ENCODE measurements at regions not wholly inside any gene's neighbourhood (a gene's known extent, or its start where the extent isn't known, plus 50 kb on each side); places are given as distances from the start of the nearest gene placed in this dataset.

DNA sequence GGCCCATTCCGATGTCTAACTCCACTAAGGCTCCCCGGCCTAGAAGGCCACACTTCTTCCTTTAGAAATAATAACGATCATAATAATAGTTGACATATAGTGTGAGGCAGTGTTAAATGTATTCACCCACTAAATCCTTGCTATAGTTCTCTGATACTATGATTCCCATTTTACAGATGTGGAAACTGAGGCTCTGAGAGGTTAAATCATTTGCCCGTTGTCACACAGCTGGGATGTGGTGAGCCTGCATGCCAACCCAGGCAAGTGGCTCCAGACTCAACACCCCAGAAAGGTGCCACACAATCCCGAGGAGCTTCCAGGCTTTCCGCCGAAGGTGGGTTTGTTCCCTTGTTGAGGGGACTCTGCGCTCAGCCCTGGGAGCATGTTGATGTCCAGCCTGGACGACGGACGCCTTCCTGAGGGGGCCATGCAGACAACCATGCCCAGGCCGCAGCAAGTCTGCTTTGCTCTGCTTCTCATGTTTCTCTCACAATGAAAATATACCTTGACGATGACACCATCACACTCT lies 104.6 kb upstream of the CDYL start:
- H3K4me3 ChIP-seq (ENCODE audit: low read length): no peak overlapping the region
- H3K36me3 ChIP-seq (replicated peaks; ENCODE audit: low read depth, low read length): no peaks in the 10 kb centered on the region
- no peak for TF ChIP-seq EZH2phosphoT487 (IDR thresholded peaks at IDR 0.05; ENCODE audit: low read depth)
- TF ChIP-seq, protein P1, sequence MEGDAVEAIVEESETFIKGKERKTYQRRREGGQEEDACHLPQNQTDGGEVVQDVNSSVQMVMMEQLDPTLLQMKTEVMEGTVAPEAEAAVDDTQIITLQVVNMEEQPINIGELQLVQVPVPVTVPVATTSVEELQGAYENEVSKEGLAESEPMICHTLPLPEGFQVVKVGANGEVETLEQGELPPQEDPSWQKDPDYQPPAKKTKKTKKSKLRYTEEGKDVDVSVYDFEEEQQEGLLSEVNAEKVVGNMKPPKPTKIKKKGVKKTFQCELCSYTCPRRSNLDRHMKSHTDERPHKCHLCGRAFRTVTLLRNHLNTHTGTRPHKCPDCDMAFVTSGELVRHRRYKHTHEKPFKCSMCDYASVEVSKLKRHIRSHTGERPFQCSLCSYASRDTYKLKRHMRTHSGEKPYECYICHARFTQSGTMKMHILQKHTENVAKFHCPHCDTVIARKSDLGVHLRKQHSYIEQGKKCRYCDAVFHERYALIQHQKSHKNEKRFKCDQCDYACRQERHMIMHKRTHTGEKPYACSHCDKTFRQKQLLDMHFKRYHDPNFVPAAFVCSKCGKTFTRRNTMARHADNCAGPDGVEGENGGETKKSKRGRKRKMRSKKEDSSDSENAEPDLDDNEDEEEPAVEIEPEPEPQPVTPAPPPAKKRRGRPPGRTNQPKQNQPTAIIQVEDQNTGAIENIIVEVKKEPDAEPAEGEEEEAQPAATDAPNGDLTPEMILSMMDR (IDR thresholded peaks at IDR 0.05; ENCODE audit: low read depth, low read length): no peak
- no peaks in the 10 kb centered on the region for H3K4me1 ChIP-seq (ENCODE audit: low read length)
- no peak overlapping the region for H2AFZ ChIP-seq (ENCODE audit: low read depth, low read length)
- H3K79me2 ChIP-seq (ENCODE audit: low read length): no peaks in the 10 kb centered on the region
- H3K9me3 ChIP-seq (ENCODE audit: insufficient read depth, low read length): no peaks in the 10 kb centered on the region
- H3K27ac ChIP-seq (ENCODE audit: low read length): no peak overlapping the region
- no peaks in the 10 kb centered on the region for H3K27me3 ChIP-seq (ENCODE audit: low read depth, low read length)
- H3K9ac ChIP-seq (ENCODE audit: low read length): no peak overlapping the region
- H4K20me1 ChIP-seq (ENCODE audit: insufficient read depth, low read length): no peaks in the 10 kb centered on the region
- H3K4me2 ChIP-seq (ENCODE audit: low read length): no peak overlapping the region

GRCh38 chr6:4670824-4671409 lies 105.3 kb upstream of the CDYL start:
- H3K4me3 ChIP-seq (ENCODE audit: low read length): no peak overlapping the region
- no peaks in the 10 kb centered on the region for H3K4me1 ChIP-seq (ENCODE audit: low read length)
- H3K27ac ChIP-seq (ENCODE audit: low read length): no peak overlapping the region
- no peaks in the 10 kb centered on the region for H4K20me1 ChIP-seq (ENCODE audit: insufficient read depth, low read length)
- H3K9me3 ChIP-seq (ENCODE audit: insufficient read depth, low read length): no peaks in the 10 kb centered on the region
- no peak overlapping the region for H3K4me2 ChIP-seq (ENCODE audit: low read length)
- no peaks in the 10 kb centered on the region for H3K79me2 ChIP-seq (ENCODE audit: low read length)
- H3K27me3 ChIP-seq (ENCODE audit: low read depth, low read length): no peaks in the 10 kb centered on the region
- H2AFZ ChIP-seq (ENCODE audit: low read depth, low read length): no peak overlapping the region
- H3K9ac ChIP-seq (ENCODE audit: low read length): no peak overlapping the region
- TF ChIP-seq EZH2phosphoT487 (IDR thresholded peaks at IDR 0.05; ENCODE audit: low read depth): no peak
- TF ChIP-seq, protein P1 (IDR thresholded peaks at IDR 0.05; ENCODE audit: low read depth, low read length): no peak
- H3K36me3 ChIP-seq (replicated peaks; ENCODE audit: low read depth, low read length): no peaks in the 10 kb centered on the region

DNA sequence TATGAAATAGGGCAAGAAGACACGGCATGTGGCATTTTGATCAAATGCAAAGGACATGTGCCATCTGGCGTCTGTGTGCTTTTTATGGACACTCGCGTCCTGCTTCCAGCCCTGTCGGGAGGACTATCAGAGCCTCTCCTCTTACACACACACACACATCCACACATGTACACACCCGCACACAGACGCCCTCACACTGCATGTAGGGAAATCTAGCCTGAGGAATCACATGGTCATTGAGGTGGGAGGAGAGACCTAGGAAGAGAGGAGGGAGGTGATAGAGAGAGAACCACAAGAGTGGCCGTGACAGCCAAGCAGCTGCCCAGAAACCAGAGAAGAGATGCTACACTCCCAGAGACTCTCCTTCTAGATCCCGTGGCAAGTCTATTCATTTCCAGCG lies 105.9 kb upstream of the CDYL start:
- no peak overlapping the region for H3K4me3 ChIP-seq (ENCODE audit: low read length)
- H2AFZ ChIP-seq (ENCODE audit: low read depth, low read length): no peak overlapping the region
- H3K9me3 ChIP-seq (ENCODE audit: insufficient read depth, low read length): no peaks in the 10 kb centered on the region
- H3K4me1 ChIP-seq (ENCODE audit: low read length): no peaks in the 10 kb centered on the region
- H3K36me3 ChIP-seq (replicated peaks; ENCODE audit: low read depth, low read length): no peaks in the 10 kb centered on the region
- TF ChIP-seq, protein P1 (IDR thresholded peaks at IDR 0.05; ENCODE audit: low read depth, low read length): no peak
- no peak for TF ChIP-seq EZH2phosphoT487 (IDR thresholded peaks at IDR 0.05; ENCODE audit: low read depth)
- no peaks in the 10 kb centered on the region for H3K79me2 ChIP-seq (ENCODE audit: low read length)
- no peak overlapping the region for H3K27ac ChIP-seq (ENCODE audit: low read length)
- no peak overlapping the region for H3K4me2 ChIP-seq (ENCODE audit: low read length)
- H3K27me3 ChIP-seq (ENCODE audit: low read depth, low read length): no peaks in the 10 kb centered on the region
- H4K20me1 ChIP-seq (ENCODE audit: insufficient read depth, low read length): no peaks in the 10 kb centered on the region
- H3K9ac ChIP-seq (ENCODE audit: low read length): no peak overlapping the region

DNA sequence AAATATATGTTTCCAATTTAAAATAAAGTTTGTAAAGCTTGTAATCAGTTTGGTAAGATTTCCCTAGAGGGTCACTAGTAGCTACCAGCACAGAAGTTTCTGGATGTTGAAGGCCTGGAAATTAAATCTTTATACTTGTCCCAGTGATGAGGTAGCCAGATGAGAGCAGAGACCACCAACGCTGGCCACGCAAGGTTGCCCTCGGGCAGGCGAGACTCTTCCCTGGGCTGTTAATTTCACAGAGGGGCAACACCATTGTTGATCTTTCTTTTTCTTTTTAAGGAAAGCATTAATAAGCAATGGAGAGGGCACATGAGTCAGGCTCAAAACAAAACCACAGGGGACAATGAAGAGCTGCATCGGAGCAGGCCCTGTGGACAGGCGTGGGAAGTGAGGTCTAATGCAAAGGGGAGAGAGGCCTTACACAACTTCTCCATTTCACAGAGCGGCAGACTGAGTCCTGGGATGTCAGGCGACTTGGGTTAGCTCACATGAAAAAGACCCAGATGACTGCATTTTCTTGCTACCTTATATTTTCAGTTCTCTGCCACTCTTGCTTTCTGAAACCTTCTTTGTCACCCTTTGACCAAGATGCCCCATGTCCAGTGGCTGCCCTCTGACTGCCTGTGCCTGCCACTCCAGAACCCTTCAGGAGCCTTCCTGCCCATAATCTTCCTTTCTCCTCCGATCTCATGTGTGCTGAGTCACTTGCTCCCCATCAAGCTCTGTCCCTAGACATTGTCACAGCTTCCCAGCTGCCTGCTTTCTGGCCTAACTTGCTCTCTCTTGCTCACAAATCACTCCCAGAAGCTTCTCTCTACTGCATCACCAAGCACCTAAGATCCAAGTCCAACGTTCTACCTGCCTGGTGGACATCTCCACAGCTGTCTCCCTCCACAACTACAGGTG lies 107.7 kb upstream of the CDYL start:
- Histone ChIP-seq H2AFZ (ENCODE audit: low read depth, low read length) (no peak overlapping the region), H3K27ac (ENCODE audit: low read length) (no peak overlapping the region), H3K36me3 (replicated peaks; ENCODE audit: low read depth, low read length) (no peaks in the 10 kb centered on the region), H3K27me3 (ENCODE audit: low read depth, low read length) (no peaks in the 10 kb centered on the region), H4K20me1 (ENCODE audit: insufficient read depth, low read length) (no peaks in the 10 kb centered on the region), H3K9me3 (ENCODE audit: insufficient read depth, low read length) (no peaks in the 10 kb centered on the region), H3K4me3 (ENCODE audit: low read length) (no peak overlapping the region), H3K79me2 (ENCODE audit: low read length) (no peaks in the 10 kb centered on the region), H3K4me1 (ENCODE audit: low read length) (no peaks in the 10 kb centered on the region), H3K9ac (ENCODE audit: low read length) (no peak overlapping the region), H3K4me2 (ENCODE audit: low read length) (no peak overlapping the region)
- no peak for TF ChIP-seq EZH2phosphoT487 (IDR thresholded peaks at IDR 0.05; ENCODE audit: low read depth)
- TF ChIP-seq, protein P1 (IDR thresholded peaks at IDR 0.05; ENCODE audit: low read depth, low read length): no peak
